ENCODE measurements at regions not wholly inside any gene's neighbourhood (a gene's known extent, or its start where the extent isn't known, plus 50 kb on each side); places are given as distances from the start of the nearest gene placed in this dataset.

GRCh38 chr2:198712485-198712884, 745.3 kb downstream of the SATB2 start:
- no peak for DNase-seq (ENCODE audit: extremely low read depth in 1 of 2, low read depth in 1 of 2)

GRCh38 chr2:198711484-198711883, 746.3 kb downstream of the SATB2 start:
- no peak for DNase-seq (ENCODE audit: extremely low read depth in 1 of 2, low read depth in 1 of 2)

GRCh38 chr2:198710562-198710961, 747.2 kb downstream of the SATB2 start:
- no peak for DNase-seq (ENCODE audit: extremely low read depth in 1 of 2, low read depth in 1 of 2)

- no peak for DNase-seq (ENCODE audit: extremely low read depth in 1 of 2, low read depth in 1 of 2)
These were observed 751.2 kb downstream of the SATB2 start for GRCh38 chr2:198706476-198707082.

GRCh38 chr2:198703281-198703680, 754.5 kb downstream of the SATB2 start:
- DNase-seq (ENCODE audit: extremely low read depth in 1 of 2, low read depth in 1 of 2): no peak

- DNase-seq (ENCODE audit: extremely low read depth in 1 of 2, low read depth in 1 of 2): no peak
These were observed 754.9 kb downstream of the SATB2 start for GRCh38 chr2:198702796-198703195.

GRCh38 chr2:198701481-198701880, 756.3 kb downstream of the SATB2 start:
- no peak for DNase-seq (ENCODE audit: extremely low read depth in 1 of 2, low read depth in 1 of 2)

- no peak for DNase-seq (ENCODE audit: extremely low read depth in 1 of 2, low read depth in 1 of 2)
These were observed 757.4 kb downstream of the SATB2 start for GRCh38 chr2:198700319-198700718.

- DNase-seq (ENCODE audit: extremely low read depth in 1 of 2, low read depth in 1 of 2): no peak
These were observed 759.5 kb downstream of the SATB2 start for GRCh38 chr2:198698230-198698629.

- DNase-seq (ENCODE audit: extremely low read depth in 1 of 2, low read depth in 1 of 2): no peak
These were observed 759.9 kb downstream of the SATB2 start for GRCh38 chr2:198697794-198698193.

- no peak for DNase-seq (ENCODE audit: extremely low read depth in 1 of 2, low read depth in 1 of 2)
These were observed 760.5 kb downstream of the SATB2 start for GRCh38 chr2:198697218-198697617.

GRCh38 chr2:198695879-198696278, 761.9 kb downstream of the SATB2 start:
- no peak for DNase-seq (ENCODE audit: extremely low read depth in 1 of 2, low read depth in 1 of 2)

GRCh38 chr2:198692907-198693510, 764.7 kb downstream of the SATB2 start:
- no peak for DNase-seq (ENCODE audit: extremely low read depth in 1 of 2, low read depth in 1 of 2)

- DNase-seq (ENCODE audit: extremely low read depth in 1 of 2, low read depth in 1 of 2): no peak
These were observed 766.5 kb downstream of the SATB2 start for GRCh38 chr2:198691236-198691635.

- no peak for DNase-seq (ENCODE audit: extremely low read depth in 1 of 2, low read depth in 1 of 2)
These were observed 793.4 kb downstream of the SATB2 start for GRCh38 chr2:198664321-198664720.

- DNase-seq (ENCODE audit: extremely low read depth in 1 of 2, low read depth in 1 of 2): no peak
These were observed 794.8 kb downstream of the SATB2 start for GRCh38 chr2:198662905-198663304.

GRCh38 chr2:198660501-198660900, 797.2 kb downstream of the SATB2 start:
- no peak for DNase-seq (ENCODE audit: extremely low read depth in 1 of 2, low read depth in 1 of 2)

GRCh38 chr2:198659096-198659870, 798.5 kb downstream of the SATB2 start:
- no peak for DNase-seq (ENCODE audit: extremely low read depth in 1 of 2, low read depth in 1 of 2)

GRCh38 chr2:198657512-198658121, 800.1 kb downstream of the SATB2 start:
- no peak for DNase-seq (ENCODE audit: extremely low read depth in 1 of 2, low read depth in 1 of 2)

GRCh38 chr2:198656869-198657268, 800.9 kb downstream of the SATB2 start:
- no peak for DNase-seq (ENCODE audit: extremely low read depth in 1 of 2, low read depth in 1 of 2)

GRCh38 chr2:198654646-198655045, 803.1 kb downstream of the SATB2 start:
- DNase-seq (ENCODE audit: extremely low read depth in 1 of 2, low read depth in 1 of 2): no peak

- no peak for DNase-seq (ENCODE audit: extremely low read depth in 1 of 2, low read depth in 1 of 2)
These were observed 804.4 kb downstream of the SATB2 start for GRCh38 chr2:198653311-198653710.

Measured in activated CD8-positive, alpha-beta memory T cell treated with anti-CD3 and anti-CD28 coated beads for 1 hour (primary cell).